Esophagus (tissue), 2 donors: ENCODE measurements at regions not wholly inside any gene's neighbourhood (a gene's known extent, or its start where the extent isn't known, plus 50 kb on each side); places are given as distances from the start of the nearest gene placed in this dataset.

Source experiments
- H3K27ac ChIP-seq, 2 donors: one replicate each; pipeline ENCODE4 v1.5.1; 2013; ENCODE audit warnings: low read depth in 2 of 2, mild to moderate bottlenecking in 2 of 2, inconsistent platforms in 1 of 2, low read length in 1 of 2, moderate library complexity in 1 of 2
- H3K27me3 ChIP-seq, 2 donors: one replicate each; pipeline ENCODE4 v1.6.1; 2013; ENCODE audit warnings: low read length in 2 of 2, control low read depth in 1 of 2, mild to moderate bottlenecking in 1 of 2; ENCODE audit not compliant: insufficient read depth in 2 of 2, control insufficient read depth in 1 of 2
- H3K36me3 ChIP-seq, 2 donors: one replicate each; pipeline ENCODE4 v1.6.1; 2013; ENCODE audit warnings: low read length in 1 of 2; ENCODE audit not compliant: control insufficient read depth in 2 of 2, insufficient read depth in 2 of 2
- H3K4me1 ChIP-seq, 2 donors: one replicate each; pipeline ENCODE4 v1.6.1; 2013; ENCODE audit warnings: low read length in 1 of 2; ENCODE audit not compliant: control insufficient read depth in 2 of 2, insufficient read depth in 2 of 2
- H3K4me3 ChIP-seq, 2 donors: one replicate each; pipeline ENCODE4 v1.5.1; 2013; ENCODE audit warnings: low read length in 2 of 2, mild to moderate bottlenecking in 2 of 2, low read depth in 1 of 2, moderate library complexity in 1 of 2
- H3K9me3 ChIP-seq, 2 donors: one replicate each; pipeline ENCODE4 v1.6.1; 2013; ENCODE audit warnings: mild to moderate bottlenecking in 2 of 2, low read depth in 1 of 2, low read length in 1 of 2, moderate library complexity in 1 of 2; ENCODE audit not compliant: control insufficient read depth in 2 of 2, insufficient read depth in 1 of 2
- WGBS, 2 donors: extraction: QIAGEN DNeasy Blood & Tissue Kit; methylation state at CpG; one replicate each; pipeline ENCODE4 v1.1.7; 2013; 5-methylcytosine and 5-hydroxymethylcytosine counted together
- donor health status: healthy with polysubstance abuse.
- donor health status: Bipolar disorder and iron deficiency.

- no peaks in the 10 kb centered on the region for H3K36me3 ChIP-seq
- H3K4me3 ChIP-seq, result no peak overlapping the region
- H3K9me3 ChIP-seq, result peaks cover 3% of the 10 kb centered on the region in 2 donors
- H3K27ac ChIP-seq, result no peak overlapping the region
- H3K4me1 ChIP-seq, result no peaks in the 10 kb centered on the region
- H3K27me3 ChIP-seq, result no peaks in the 10 kb centered on the region
These were observed 383.0 kb upstream of the TMEFF2 start for GRCh38 chr2:192577706-192578105.

GRCh38 chr2:192574552-192574951 lies 379.8 kb upstream of the TMEFF2 start:
- Histone ChIP-seq H3K27ac (no peak overlapping the region), H3K9me3 (peaks cover 0 to 3% of the 10 kb centered on the region in 2 donors), H3K36me3 (no peaks in the 10 kb centered on the region), H3K4me1 (no peaks in the 10 kb centered on the region), H3K27me3 (no peaks in the 10 kb centered on the region), H3K4me3 (no peak overlapping the region)
- WGBS, 2 donors, result 78 to 100% methylated on average over 2 of the region's 2 CpGs

GRCh38 chr2:192571636-192572035 lies 376.9 kb upstream of the TMEFF2 start:
- Histone ChIP-seq H3K4me3 (no peak overlapping the region), H3K27ac (no peak overlapping the region), H3K4me1 (no peaks in the 10 kb centered on the region), H3K36me3 (no peaks in the 10 kb centered on the region), H3K27me3 (no peaks in the 10 kb centered on the region), H3K9me3 (peaks cover 0 to 3% of the 10 kb centered on the region in 2 donors)
- 59 to 72% methylated on average over 2 of the region's 2 CpGs for WGBS, 2 donors

- no peak overlapping the region for H3K27ac ChIP-seq
- no peaks in the 10 kb centered on the region for H3K36me3 ChIP-seq
- WGBS, 2 donors, result 85 to 86% methylated on average over 1 of the region's 1 CpG
- H3K9me3 ChIP-seq, result peaks cover 0 to 3% of the 10 kb centered on the region in 2 donors
- H3K27me3 ChIP-seq, result no peaks in the 10 kb centered on the region
- no peak overlapping the region for H3K4me3 ChIP-seq
- H3K4me1 ChIP-seq, result no peaks in the 10 kb centered on the region
These were observed 376.1 kb upstream of the TMEFF2 start for GRCh38 chr2:192570788-192571187.

GRCh38 chr2:192566863-192567262 lies 372.1 kb upstream of the TMEFF2 start:
- Histone ChIP-seq H3K4me1 (no peaks in the 10 kb centered on the region), H3K27ac (no peak overlapping the region), H3K4me3 (no peak overlapping the region), H3K9me3 (no peaks in the 10 kb centered on the region), H3K36me3 (no peaks in the 10 kb centered on the region), H3K27me3 (no peaks in the 10 kb centered on the region)

GRCh38 chr2:192560326-192560725 lies 365.6 kb upstream of the TMEFF2 start:
- no peaks in the 10 kb centered on the region for H3K4me1 ChIP-seq
- no peaks in the 10 kb centered on the region for H3K36me3 ChIP-seq
- H3K27me3 ChIP-seq, result no peaks in the 10 kb centered on the region
- WGBS, 2 donors, result 48 to 51% methylated on average over 1 of the region's 1 CpG
- peaks cover 0 to 2% of the 10 kb centered on the region in 2 donors for H3K9me3 ChIP-seq
- no peak overlapping the region for H3K4me3 ChIP-seq
- no peak overlapping the region for H3K27ac ChIP-seq

- WGBS, 2 donors, result 0 to 4% methylated on average over 1 of the region's 1 CpG
- no peak overlapping the region for H3K27ac ChIP-seq
These were observed 364.9 kb upstream of the TMEFF2 start for GRCh38 chr2:192559587-192559986.

GRCh38 chr2:192558637-192559036 lies 363.9 kb upstream of the TMEFF2 start:
- Histone ChIP-seq H3K9me3 (peaks cover 0 to 2% of the 10 kb centered on the region in 2 donors), H3K36me3 (no peaks in the 10 kb centered on the region), H3K27me3 (no peaks in the 10 kb centered on the region), H3K4me3 (no peak overlapping the region), H3K4me1 (no peaks in the 10 kb centered on the region), H3K27ac (no peak overlapping the region)
- 48 to 59% methylated on average over 1 of the region's 1 CpG for WGBS, 2 donors

More at GRCh38 chr2:192559587-192559986, 364.9 kb upstream of the TMEFF2 start:
- Histone ChIP-seq H3K27me3 (no peaks in the 10 kb centered on the region), H3K4me3 (no peak overlapping the region), H3K9me3 (peaks cover 0 to 2% of the 10 kb centered on the region in 2 donors), H3K36me3 (no peaks in the 10 kb centered on the region), H3K4me1 (no peaks in the 10 kb centered on the region)

- H3K27ac ChIP-seq, result no peak overlapping the region
- no peaks in the 10 kb centered on the region for H3K36me3 ChIP-seq
- no peaks in the 10 kb centered on the region for H3K9me3 ChIP-seq
- no peak overlapping the region for H3K4me3 ChIP-seq
- H3K4me1 ChIP-seq, result no peaks in the 10 kb centered on the region
- WGBS, 2 donors, result 82 to 86% methylated on average over 3 of the region's 3 CpGs
- H3K27me3 ChIP-seq, result no peaks in the 10 kb centered on the region
These were observed 361.0 kb upstream of the TMEFF2 start for GRCh38 chr2:192555740-192556139.

GRCh38 chr2:192551760-192552159 lies 357.0 kb upstream of the TMEFF2 start:
- Histone ChIP-seq H3K27ac (no peak overlapping the region), H3K27me3 (no peaks in the 10 kb centered on the region), H3K4me3 (no peak overlapping the region), H3K4me1 (no peaks in the 10 kb centered on the region), H3K9me3 (no peaks in the 10 kb centered on the region), H3K36me3 (no peaks in the 10 kb centered on the region)
- WGBS, 2 donors, result 83 to 89% methylated on average over 3 of the region's 3 CpGs
